HG03159 (cell line): ENCODE measurements at regions not wholly inside any gene's neighbourhood (a gene's known extent, or its start where the extent isn't known, plus 50 kb on each side); places are given as distances from the start of the nearest gene placed in this dataset.

Experiments used
- ATAC-seq: cut with Tn5 transposase; IDR thresholded peaks from one replicate; pipeline ENCODE4 v1.9.1; 2021; ENCODE audit warnings: mild to moderate bottlenecking, moderate library complexity; ENCODE audit not compliant: unreplicated experiment

GRCh38 chr7:47191316-47191715, 390.6 kb downstream of the TNS3 start:
- ATAC-seq = no peak

GRCh38 chr7:47190462-47190861, 391.4 kb downstream of the TNS3 start:
- no peak for ATAC-seq

- ATAC-seq = no peak
These were observed 393.1 kb downstream of the TNS3 start for GRCh38 chr7:47188653-47189315.

- no peak for ATAC-seq
These were observed 393.8 kb downstream of the TNS3 start for GRCh38 chr7:47188136-47188535.

- ATAC-seq = peak; percentile 90
These were observed 395.6 kb downstream of the TNS3 start for GRCh38 chr7:47186316-47186715.

GRCh38 chr7:47185839-47186238, 396.1 kb downstream of the TNS3 start:
- no peak for ATAC-seq

GRCh38 chr7:47185170-47185569, 396.7 kb downstream of the TNS3 start:
- no peak for ATAC-seq

- no peak for ATAC-seq
These were observed 397.9 kb downstream of the TNS3 start for GRCh38 chr7:47183862-47184590.

GRCh38 chr7:47181746-47182361, 400.1 kb downstream of the TNS3 start:
- ATAC-seq = no peak

- ATAC-seq = peak; percentile 8
These were observed 401.4 kb downstream of the TNS3 start for GRCh38 chr7:47180516-47180826.

GRCh38 chr7:47179812-47180515, 401.9 kb downstream of the TNS3 start:
- peak; percentile 61 for ATAC-seq

GRCh38 chr7:47172602-47173539, 409.0 kb downstream of the TNS3 start:
- peak; percentile 97 for ATAC-seq

GRCh38 chr7:47170516-47170915, 411.4 kb downstream of the TNS3 start:
- ATAC-seq = no peak

GRCh38 chr7:47154791-47155190, 427.1 kb downstream of the TNS3 start:
- ATAC-seq = no peak

GRCh38 chr7:47153576-47153975, 428.3 kb downstream of the TNS3 start:
- ATAC-seq = no peak

- no peak for ATAC-seq
These were observed 428.9 kb downstream of the TNS3 start for GRCh38 chr7:47153058-47153457.

GRCh38 chr7:47152307-47152706, 429.6 kb downstream of the TNS3 start:
- ATAC-seq = no peak

GRCh38 chr7:47150497-47151260, 431.2 kb downstream of the TNS3 start:
- ATAC-seq = no peak

GRCh38 chr7:47149971-47150370, 431.9 kb downstream of the TNS3 start:
- peak; percentile 27 for ATAC-seq
